D721Med (cell line): ENCODE measurements at regions not wholly inside any gene's neighbourhood (a gene's known extent, or its start where the extent isn't known, plus 50 kb on each side); places are given as distances from the start of the nearest gene placed in this dataset.
A peak's percentile ranks its signal among the peaks of the same experiment; 100 is the strongest.

ENCODE experiments used
- DNase-seq: peaks from one replicate; pipeline ENCODE4 v3.0.0; 2011; ENCODE audit warnings: low spot score; ENCODE audit not compliant: insufficient read length
- FAIRE-seq: peaks from 2 replicates; lab custom pipeline; 2011; peaks lifted over from hg19 to GRCh38; lab: Jason Lieb, UNC
- CTCF ChIP-seq: IDR thresholded peaks from 2 replicates; pipeline ENCODE4 v1.5.1; 2012; ENCODE audit warnings: mild to moderate bottlenecking, control low read depth; ENCODE audit not compliant: insufficient read depth; ENCODE audit errors: missing control alignments

- FAIRE-seq (no peak), DNase-seq (no peak)
- TF ChIP-seq CTCF = no peak
Measured at GRCh38 chrX:16300831-16301230, 133.6 kb downstream of the MAGEB17 start.

- no peak for TF ChIP-seq CTCF
- DNase-seq (no peak), FAIRE-seq (no peak)
Measured at GRCh38 chrX:16304751-16305150, 137.5 kb downstream of the MAGEB17 start.

- FAIRE-seq (no peak), DNase-seq (no peak)
- no peak for TF ChIP-seq CTCF
Measured at GRCh38 chrX:16305187-16305586, 137.9 kb downstream of the MAGEB17 start.

- DNase-seq (no peak), FAIRE-seq (peak; percentile 35)
- no peak for TF ChIP-seq CTCF
Measured at GRCh38 chrX:16307950-16308349, 140.7 kb downstream of the MAGEB17 start.

- DNase-seq (no peak), FAIRE-seq (no peak)
- TF ChIP-seq CTCF = no peak
Measured at GRCh38 chrX:16308773-16309172, 141.5 kb downstream of the MAGEB17 start.

GRCh38 chrX:16310326-16310725 is 143.0 kb downstream of the MAGEB17 start:
- no peak for TF ChIP-seq CTCF
- no peak for FAIRE-seq
- DNase-seq = no peak

- FAIRE-seq (no peak), DNase-seq (no peak)
Measured at GRCh38 chrX:16311671-16312070, 144.4 kb downstream of the MAGEB17 start.

More at GRCh38 chrX:16311671-16312070, 144.4 kb downstream of the MAGEB17 start:
- TF ChIP-seq CTCF = no peak
